Right renal cortex interstitium (tissue), 3 donors: ENCODE measurements at regions not wholly inside any gene's neighbourhood (a gene's known extent, or its start where the extent isn't known, plus 50 kb on each side); places are given as distances from the start of the nearest gene placed in this dataset.

Experiments
- DNase-seq, 3 donors: peaks; one replicate each; pipeline ENCODE4 v3.0.0-alpha.2; 2013; ENCODE audit warnings: low read depth in 3 of 3, low spot score in 2 of 3

GRCh38 chr2:222071911-222072310 lies 226.9 kb downstream of the PAX3 start:
- no peak for DNase-seq

DNA sequence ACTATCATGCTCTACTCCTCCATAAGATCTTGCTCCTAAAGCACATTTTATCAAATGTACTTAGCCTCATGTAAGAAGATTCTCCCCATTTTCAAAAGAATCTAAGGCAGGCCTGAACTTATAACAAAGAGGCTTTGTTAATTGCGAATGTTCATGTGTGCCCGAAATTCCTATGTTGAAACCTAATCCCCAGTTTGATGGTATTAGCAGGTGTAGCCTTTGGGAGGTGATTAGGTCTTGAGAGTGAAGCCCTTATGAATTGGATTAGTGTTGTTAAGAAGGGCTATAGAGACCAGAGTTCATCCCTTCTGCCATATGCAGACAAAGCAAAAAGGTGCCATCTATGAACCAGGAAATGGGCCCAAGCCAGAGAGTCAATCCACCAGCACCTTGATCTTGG lies 234.5 kb downstream of the PAX3 start:
- DNase-seq: no peak

DNA sequence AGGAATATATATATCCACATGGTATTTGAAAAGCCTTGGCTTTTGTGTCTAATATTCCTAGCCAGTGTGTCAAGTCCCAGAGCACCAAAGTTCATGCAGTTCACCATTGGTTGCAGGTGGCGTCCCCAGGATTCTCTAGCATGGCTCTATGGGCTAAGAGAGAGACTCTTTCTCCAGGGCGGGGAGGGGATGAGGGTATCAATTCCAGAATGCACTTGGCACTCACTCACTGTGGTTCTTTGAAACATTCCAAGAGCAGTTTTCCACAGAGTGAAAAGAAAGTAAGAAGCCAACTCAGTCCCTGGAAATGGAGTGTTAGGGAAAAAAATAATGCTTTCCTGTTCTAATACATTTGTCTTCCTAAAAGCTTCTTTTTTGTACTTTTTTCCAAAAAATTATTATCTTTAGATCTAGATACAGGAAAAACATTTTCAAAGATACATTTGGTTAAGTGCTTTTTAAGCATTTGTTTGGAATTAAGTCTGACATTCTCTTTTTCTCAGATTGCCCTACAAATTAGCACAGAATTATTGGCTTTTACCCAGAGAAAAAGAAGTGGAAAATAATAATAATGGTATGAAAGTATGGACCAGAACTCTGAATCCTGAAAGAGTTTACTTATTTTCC lies 239.9 kb downstream of the PAX3 start:
- DNase-seq: no peak

GRCh38 chr2:222057347-222058073 lies 241.3 kb downstream of the PAX3 start:
- DNase-seq: no peak

GRCh38 chr2:222055328-222055727 lies 243.5 kb downstream of the PAX3 start:
- DNase-seq: no peak

GRCh38 chr2:222054813-222055212 lies 244.0 kb downstream of the PAX3 start:
- DNase-seq: no peak

DNA sequence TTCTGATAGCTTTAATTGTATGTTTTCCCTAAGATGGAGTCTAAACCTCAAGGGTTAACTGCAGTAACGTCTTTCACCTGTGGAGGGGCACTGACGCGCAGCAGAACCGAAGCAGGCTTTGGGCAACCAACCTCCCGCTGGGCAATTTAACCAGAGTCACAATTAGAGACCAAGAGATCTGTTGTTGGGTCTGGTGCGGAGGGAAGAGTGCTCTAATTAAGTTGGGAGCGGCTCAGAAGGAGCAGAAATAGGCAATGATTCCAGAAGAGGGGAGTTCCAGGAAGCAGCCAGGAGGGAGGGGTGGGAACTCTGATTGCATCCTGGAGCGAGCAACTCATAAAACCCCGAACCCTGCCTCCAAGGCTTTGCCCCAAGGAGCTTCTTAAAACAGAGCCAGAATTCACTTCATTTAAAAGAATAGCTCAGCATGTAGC lies 245.8 kb downstream of the PAX3 start:
- DNase-seq: no peak

- DNase-seq: no peak
These were observed 247.8 kb downstream of the PAX3 start for GRCh38 chr2:222050981-222051380.

- no peak for DNase-seq
These were observed 248.9 kb downstream of the PAX3 start for GRCh38 chr2:222049946-222050345.

DNA sequence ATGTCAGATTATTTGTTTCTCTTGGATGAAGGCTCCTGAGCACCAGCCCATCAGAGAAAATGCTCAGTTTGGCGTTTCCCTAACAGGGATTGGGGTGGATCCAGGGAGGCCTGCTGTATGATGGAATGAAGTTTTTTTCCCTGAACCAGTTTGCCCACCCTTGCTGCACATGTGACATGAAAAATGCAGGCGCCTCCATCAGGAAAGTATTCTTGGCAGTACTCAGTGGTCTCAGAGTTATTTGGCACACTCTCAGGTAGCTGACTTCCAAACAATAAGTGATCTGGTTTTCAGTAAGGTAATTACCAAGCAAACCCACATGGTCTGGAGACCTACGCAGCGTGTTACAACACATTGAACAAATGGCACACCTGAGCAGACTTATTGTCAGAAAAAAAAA lies 254.9 kb downstream of the PAX3 start:
- DNase-seq: no peak

GRCh38 chr2:222042666-222043065 lies 256.1 kb downstream of the PAX3 start:
- no peak for DNase-seq

GRCh38 chr2:222040333-222040732 lies 258.5 kb downstream of the PAX3 start:
- no peak for DNase-seq

DNA sequence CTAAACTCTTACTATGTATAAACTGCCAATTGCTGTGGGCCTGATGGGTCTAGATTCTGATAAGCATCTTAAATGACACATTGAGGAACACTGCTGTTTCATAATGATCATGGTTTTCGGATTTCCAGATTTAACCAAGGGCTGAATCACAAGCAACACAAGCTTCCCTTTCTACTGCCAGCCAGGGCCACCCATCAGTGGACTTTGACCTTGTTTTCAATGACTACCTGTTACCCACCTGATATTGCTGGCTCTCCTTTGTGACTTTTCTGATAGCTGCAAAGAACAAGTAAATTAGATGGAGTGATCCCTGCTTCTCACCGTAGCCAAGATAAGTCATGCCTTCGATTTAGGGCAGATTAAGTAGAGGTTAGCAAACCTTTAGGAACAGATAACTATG lies 259.0 kb downstream of the PAX3 start:
- no peak for DNase-seq

DNA sequence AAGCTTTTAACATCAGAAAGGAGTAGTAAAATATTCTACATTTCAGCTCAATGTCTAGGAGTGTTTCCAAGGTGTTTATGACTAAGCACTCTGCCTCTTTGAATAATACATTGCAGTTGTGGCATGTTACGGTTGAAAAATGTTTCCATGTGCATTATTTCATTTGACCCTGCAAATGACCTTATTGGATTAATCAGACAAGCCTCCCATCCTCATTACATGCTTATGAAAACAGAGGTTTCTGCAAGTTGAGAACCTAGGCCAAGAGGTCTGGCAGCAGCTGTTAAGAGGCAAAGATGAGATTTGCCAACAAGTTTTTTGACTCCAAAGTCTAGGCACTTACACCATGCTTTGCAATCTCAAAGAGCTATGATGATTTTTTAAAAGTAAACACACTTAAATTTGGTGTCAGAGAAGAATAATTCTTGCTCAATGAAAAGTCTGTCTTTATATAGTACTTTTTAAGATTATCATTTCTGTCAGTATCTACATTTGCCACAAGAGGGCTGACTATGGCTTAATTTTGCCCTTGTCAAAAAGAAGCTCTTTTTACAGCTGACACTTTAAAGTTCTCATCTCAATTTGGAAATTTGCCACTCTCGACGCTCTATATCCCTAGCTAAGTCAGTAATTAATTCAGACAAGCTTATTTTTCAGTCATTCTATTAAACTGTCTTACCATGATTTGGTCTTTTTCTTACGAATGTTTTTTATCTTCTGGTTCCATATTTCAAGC lies 260.6 kb downstream of the PAX3 start:
- no peak for DNase-seq

DNA sequence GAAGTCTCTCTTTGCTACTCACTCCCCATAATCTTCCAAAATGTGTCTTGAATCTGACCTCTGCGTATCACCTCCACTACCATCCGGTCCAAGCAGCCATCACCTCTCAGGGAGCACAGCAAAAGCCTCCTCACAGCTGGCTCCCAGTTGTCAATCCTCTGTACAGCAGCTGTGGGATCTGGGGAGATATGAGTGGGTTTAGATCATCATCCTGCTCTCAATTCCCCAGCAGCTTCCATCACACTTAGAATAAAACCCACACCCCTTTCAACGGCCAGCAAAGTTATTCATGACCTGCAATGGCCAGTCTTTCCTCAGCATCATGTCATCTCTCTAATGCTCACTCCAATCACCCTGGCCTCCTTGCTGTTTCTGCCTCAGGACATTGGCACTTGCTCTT lies 261.6 kb downstream of the PAX3 start:
- DNase-seq: no peak

GRCh38 chr2:222034058-222034457 lies 264.7 kb downstream of the PAX3 start:
- no peak for DNase-seq

GRCh38 chr2:222033541-222033940 lies 265.3 kb downstream of the PAX3 start:
- no peak for DNase-seq

DNA sequence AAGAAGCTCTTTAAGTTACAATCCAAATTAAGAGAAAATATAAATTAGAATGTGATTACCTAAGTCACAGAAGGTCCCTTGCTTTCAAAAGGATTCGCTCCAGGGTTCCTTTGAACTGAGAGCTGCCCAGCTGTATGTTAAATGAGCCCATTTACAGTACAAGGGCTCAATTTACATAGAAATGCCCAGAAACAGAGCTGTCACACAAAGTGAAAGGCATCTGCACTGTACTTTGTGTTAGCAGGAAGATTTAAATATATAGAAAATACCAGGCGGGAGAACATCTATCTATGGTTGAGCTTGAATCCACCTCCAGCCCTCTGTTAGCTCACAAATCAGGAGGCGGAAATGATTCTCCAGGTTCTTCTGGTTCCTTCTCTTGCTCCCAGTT lies 272.9 kb downstream of the PAX3 start:
- DNase-seq: no peak

DNA sequence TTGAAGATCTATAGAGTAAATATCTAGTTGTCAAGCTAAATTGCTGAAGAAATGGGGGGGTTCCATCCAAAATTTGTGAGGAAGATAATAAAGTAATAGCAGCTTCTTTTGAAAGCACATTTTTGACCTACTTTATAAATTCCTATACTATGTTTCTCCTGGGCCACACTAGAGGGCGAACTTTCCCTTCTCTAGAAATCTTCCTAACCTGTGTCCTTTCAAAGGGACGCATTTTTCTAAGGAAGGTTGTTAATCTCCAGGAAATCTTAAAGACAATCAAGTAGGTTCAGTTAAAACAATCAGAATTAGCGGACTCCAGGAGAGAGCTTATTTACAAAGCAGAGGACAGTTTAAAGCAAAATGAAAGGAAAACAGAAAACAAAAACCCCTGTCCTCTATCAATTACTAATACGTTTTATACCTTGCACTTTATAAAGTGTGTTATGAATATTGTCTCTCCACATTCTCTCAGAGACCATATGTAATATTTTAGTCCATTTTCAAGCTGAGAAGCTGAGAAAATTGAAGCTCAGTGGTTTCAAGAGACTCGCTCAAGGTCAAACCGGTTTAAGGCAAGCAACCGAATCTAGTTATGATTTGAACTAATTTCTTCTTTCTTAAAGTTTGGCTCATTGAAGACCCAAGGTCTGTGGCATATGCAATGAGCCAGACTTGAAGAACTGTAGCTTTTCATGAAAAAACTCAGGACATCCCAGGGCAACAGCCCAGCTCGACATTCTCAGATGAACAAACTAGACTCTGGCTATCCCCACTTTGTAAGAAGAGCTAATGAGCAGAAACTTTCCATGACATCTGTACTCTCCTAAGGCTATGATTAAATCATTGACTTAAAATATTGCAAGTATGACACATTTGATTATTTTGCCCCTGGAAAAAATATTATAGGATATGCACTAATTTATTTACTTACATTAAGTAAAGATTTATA lies 273.6 kb downstream of the PAX3 start:
- DNase-seq: no peak

- DNase-seq: no peak
These were observed 281.4 kb downstream of the PAX3 start for GRCh38 chr2:222017252-222017850.
